Liver (tissue), 8 donors: ENCODE measurements at regions not wholly inside any gene's neighbourhood (a gene's known extent, or its start where the extent isn't known, plus 50 kb on each side); places are given as distances from the start of the nearest gene placed in this dataset.

Source experiments
- DNase-seq: peaks from one replicate; pipeline ENCODE4 v3.0.0-alpha.2; 2017; ENCODE audit warnings: low spot score
- H3K27ac ChIP-seq, 2 donors: one replicate each; pipeline ENCODE4 v1.7.0; 2013; ENCODE audit warnings: inconsistent platforms in 2 of 2, low read length in 2 of 2, control low read depth in 1 of 2, low read depth in 1 of 2, mild to moderate bottlenecking in 1 of 2
- H3K27me3 ChIP-seq, 4 donors: one replicate each; pipeline versions ENCODE4 v1.6.1 to v1.7.0; 2013; ENCODE audit warnings: low read length in 3 of 4, inconsistent platforms in 1 of 4, mild to moderate bottlenecking in 1 of 4, moderate library complexity in 1 of 4; ENCODE audit not compliant: control insufficient read depth in 4 of 4, insufficient read depth in 4 of 4
- H3K36me3 ChIP-seq, 4 donors: one replicate each; pipeline versions ENCODE4 v1.6.1 to v1.7.0; 2013; ENCODE audit warnings: low read length in 3 of 4, mild to moderate bottlenecking in 3 of 4, low read depth in 1 of 4, moderate library complexity in 1 of 4; ENCODE audit not compliant: control insufficient read depth in 4 of 4, insufficient read depth in 3 of 4
- H3K4me1 ChIP-seq, 4 donors: one replicate each; pipeline versions ENCODE4 v1.6.1 to v1.7.0; 2013; ENCODE audit warnings: low read length in 3 of 4, mild to moderate bottlenecking in 3 of 4, moderate library complexity in 1 of 4; ENCODE audit not compliant: control insufficient read depth in 4 of 4, insufficient read depth in 4 of 4
- H3K4me3 ChIP-seq, 3 donors: one replicate each; pipeline versions ENCODE4 v1.6.1 to v1.7.0; 2013; ENCODE audit warnings: low read length in 3 of 3, control low read depth in 1 of 3, low read depth in 1 of 3, mild to moderate bottlenecking in 1 of 3
- H3K9ac ChIP-seq, 2 donors: one replicate each; pipeline ENCODE4 v1.7.0; 2013; ENCODE audit warnings: low read length in 2 of 2, mild to moderate bottlenecking in 2 of 2, moderate library complexity in 2 of 2, control low read depth in 1 of 2, low read depth in 1 of 2
- H3K9me3 ChIP-seq, 4 donors: one replicate each; pipeline versions ENCODE4 v1.6.1 to v1.7.0; 2013; ENCODE audit warnings: low read length in 3 of 4; ENCODE audit not compliant: control insufficient read depth in 4 of 4
- ATF3 ChIP-seq: IDR thresholded peaks from 2 replicates; pipeline ENCODE4 v1.6.1; 2016; ENCODE audit warnings: antibody characterized with exemption
- CTCF ChIP-seq: fragments of 150-350 bp; IDR thresholded peaks from 2 replicates; pipeline ENCODE4 v1.5.1; 2017; ENCODE audit warnings: improper control_type of control experiment, low read depth, low read length; ENCODE audit not compliant: missing input control
- EGR1 ChIP-seq, 2 donors: IDR thresholded peaks; 2 replicates each; pipeline ENCODE4 v1.6.1; 2016 to 2018; ENCODE audit warnings: antibody characterized with exemption in 2 of 2, low read depth in 2 of 2
- FOXA1 ChIP-seq: IDR thresholded peaks from 2 replicates; pipeline ENCODE4 v1.6.1; 2016; ENCODE audit warnings: antibody characterized with exemption
- FOXA2 ChIP-seq: IDR thresholded peaks from 2 replicates; pipeline ENCODE4 v1.6.1; 2016; ENCODE audit warnings: antibody characterized with exemption
- GABPA ChIP-seq, 2 donors: IDR thresholded peaks in 1 of 2; conservative IDR thresholded peaks in 1 of 2; 2 replicates each; pipeline ENCODE4 v1.6.1; 2016; ENCODE audit warnings: antibody characterized with exemption in 2 of 2, mild to moderate bottlenecking in 1 of 2, moderate library complexity in 1 of 2
- HNF4A ChIP-seq, 2 donors: conservative IDR thresholded peaks; 2 replicates each; pipeline ENCODE4 v1.6.1; 2016; ENCODE audit warnings: antibody characterized with exemption in 2 of 2, mild to moderate bottlenecking in 2 of 2
- HNF4G ChIP-seq: IDR thresholded peaks from 2 replicates; pipeline ENCODE4 v1.6.1; 2016; ENCODE audit warnings: antibody characterized with exemption
- JUND ChIP-seq, 2 donors: IDR thresholded peaks; 2 replicates each; pipeline ENCODE4 v1.6.1; 2016; ENCODE audit warnings: antibody characterized with exemption in 2 of 2
- MAX ChIP-seq: IDR thresholded peaks from 2 replicates; pipeline ENCODE4 v1.6.1; 2016; ENCODE audit warnings: antibody characterized with exemption
- NR2F2 ChIP-seq: IDR thresholded peaks from 2 replicates; pipeline ENCODE4 v1.6.1; 2016; ENCODE audit warnings: antibody characterized with exemption
- RAD21 ChIP-seq, 2 donors: IDR thresholded peaks; 2 replicates each; pipeline ENCODE4 v1.6.1; 2016; ENCODE audit warnings: antibody characterized with exemption in 2 of 2, mild to moderate bottlenecking in 2 of 2
- REST ChIP-seq: IDR thresholded peaks from 2 replicates; pipeline ENCODE4 v1.6.1; 2016; ENCODE audit warnings: antibody characterized with exemption, mild to moderate bottlenecking
- RXRA ChIP-seq, 2 donors: IDR thresholded peaks; 2 replicates each; pipeline ENCODE4 v1.6.1; 2017 to 2018; ENCODE audit warnings: antibody characterized with exemption in 2 of 2, mild to moderate bottlenecking in 1 of 2
- SP1 ChIP-seq: IDR thresholded peaks from 2 replicates; pipeline ENCODE4 v1.6.1; 2018; ENCODE audit warnings: antibody characterized with exemption, mild to moderate bottlenecking
- TAF1 ChIP-seq: conservative IDR thresholded peaks from 2 replicates; pipeline ENCODE4 v1.6.1; 2016; ENCODE audit warnings: antibody characterized with exemption, mild to moderate bottlenecking
- YY1 ChIP-seq: IDR thresholded peaks from 2 replicates; pipeline ENCODE4 v1.6.1; 2016; ENCODE audit warnings: antibody characterized with exemption, mild to moderate bottlenecking
- WGBS: extraction: QIAGEN DNeasy Blood & Tissue Kit; methylation state at CpG from one replicate; pipeline ENCODE4 v1.1.7; 2013; 5-methylcytosine and 5-hydroxymethylcytosine counted together
- TF ChIP-seq, protein P1 (sequence below): IDR thresholded peaks from 2 replicates; pipeline ENCODE4 v1.6.1; 2016; ENCODE audit warnings: antibody characterized with exemption
- donor health status: healthy.
- donor health status: healthy.
- donor health status: healthy.
- donor health status: healthy.
- donor health status: healthy.

DNA sequence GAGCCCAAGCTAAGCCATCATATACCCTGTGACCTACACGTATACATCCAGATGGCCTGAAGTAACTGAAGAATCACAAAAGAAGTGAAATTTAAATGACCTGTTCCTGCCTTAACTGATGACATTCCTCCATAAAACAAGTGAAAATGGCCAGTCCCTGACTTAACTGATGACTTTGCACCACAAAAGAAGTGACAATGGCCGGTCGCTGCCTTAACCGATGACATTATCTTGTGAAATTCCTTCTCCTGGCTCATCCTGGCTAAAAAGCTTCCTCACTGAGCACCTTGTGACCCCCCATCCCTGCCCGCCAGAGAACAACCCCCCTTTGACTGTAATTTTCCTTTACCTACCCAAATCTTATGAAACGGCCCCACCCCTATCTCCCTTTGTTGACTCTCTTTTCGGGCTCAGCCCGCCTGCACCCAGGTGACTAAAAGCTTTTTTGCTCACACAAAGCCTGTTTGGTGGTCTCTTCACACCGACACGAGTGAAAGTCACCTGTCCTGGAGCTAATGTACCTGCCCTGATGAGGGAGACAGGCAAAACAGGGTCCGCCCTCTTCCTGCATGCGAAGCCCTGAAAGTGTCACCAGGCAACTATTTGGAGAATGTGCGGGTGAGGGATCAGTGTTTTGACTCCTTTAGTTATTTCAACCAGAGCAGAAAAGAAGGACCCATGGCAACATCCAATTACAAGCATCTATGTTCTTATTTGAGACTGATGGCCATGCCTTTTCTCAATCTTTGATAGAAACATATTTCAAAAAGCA, 266.1 kb downstream of the SMARCA2 start:
- Histone ChIP-seq H3K27ac (no peak overlapping the region), H3K27me3 (no peaks in the 10 kb centered on the region), H3K36me3 (no peaks in the 10 kb centered on the region), H3K4me1 (no peaks in the 10 kb centered on the region), H3K9me3 (no peaks in the 10 kb centered on the region), H3K4me3 (no peak overlapping the region), H3K9ac (no peak overlapping the region)
- no peak for DNase-seq
- 74% methylated on average over 13 of the region's 13 CpGs for WGBS
- TF ChIP-seq RXRA (IDR thresholded peaks at IDR 0.05), result no peak
- TF ChIP-seq YY1, result no peak
- no peak for TF ChIP-seq HNF4G
- no peak for TF ChIP-seq REST
- TF ChIP-seq TAF1, result no peak
- no peak for TF ChIP-seq HNF4A (conservative IDR thresholded peaks at IDR 0.05)
- no peak for TF ChIP-seq SP1
- TF ChIP-seq NR2F2, result no peak
- TF ChIP-seq ATF3, result no peak
- no peak for TF ChIP-seq GABPA (IDR thresholded peaks at IDR 0.05 in 1 of 2, conservative IDR thresholded peaks at IDR 0.05 in 1 of 2)
- TF ChIP-seq CTCF, result no peak
- TF ChIP-seq JUND (IDR thresholded peaks at IDR 0.05), result no peak
- TF ChIP-seq FOXA2, result no peak
- TF ChIP-seq MAX, result no peak
- no peak for TF ChIP-seq EGR1 (IDR thresholded peaks at IDR 0.05; ENCODE audit: low read depth in 2 of 2)
- no peak for TF ChIP-seq FOXA1
- no peak for TF ChIP-seq RAD21 (IDR thresholded peaks at IDR 0.05)
- TF ChIP-seq, protein P1, sequence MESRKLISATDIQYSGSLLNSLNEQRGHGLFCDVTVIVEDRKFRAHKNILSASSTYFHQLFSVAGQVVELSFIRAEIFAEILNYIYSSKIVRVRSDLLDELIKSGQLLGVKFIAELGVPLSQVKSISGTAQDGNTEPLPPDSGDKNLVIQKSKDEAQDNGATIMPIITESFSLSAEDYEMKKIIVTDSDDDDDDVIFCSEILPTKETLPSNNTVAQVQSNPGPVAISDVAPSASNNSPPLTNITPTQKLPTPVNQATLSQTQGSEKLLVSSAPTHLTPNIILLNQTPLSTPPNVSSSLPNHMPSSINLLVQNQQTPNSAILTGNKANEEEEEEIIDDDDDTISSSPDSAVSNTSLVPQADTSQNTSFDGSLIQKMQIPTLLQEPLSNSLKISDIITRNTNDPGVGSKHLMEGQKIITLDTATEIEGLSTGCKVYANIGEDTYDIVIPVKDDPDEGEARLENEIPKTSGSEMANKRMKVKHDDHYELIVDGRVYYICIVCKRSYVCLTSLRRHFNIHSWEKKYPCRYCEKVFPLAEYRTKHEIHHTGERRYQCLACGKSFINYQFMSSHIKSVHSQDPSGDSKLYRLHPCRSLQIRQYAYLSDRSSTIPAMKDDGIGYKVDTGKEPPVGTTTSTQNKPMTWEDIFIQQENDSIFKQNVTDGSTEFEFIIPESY, result no peak
